ENCODE measurements at regions not wholly inside any gene's neighbourhood (a gene's known extent, or its start where the extent isn't known, plus 50 kb on each side); places are given as distances from the start of the nearest gene placed in this dataset.

- no peak for DNase-seq
Observed at GRCh38 chr12:111194703-111195051, 174.2 kb downstream of the PHETA1 start.

GRCh38 chr12:111193977-111194702, 174.8 kb downstream of the PHETA1 start:
- no peak for DNase-seq

GRCh38 chr12:111193496-111193895, 175.4 kb downstream of the PHETA1 start:
- DNase-seq, result no peak

GRCh38 chr12:111193067-111193466, 175.8 kb downstream of the PHETA1 start:
- no peak for DNase-seq

GRCh38 chr12:111192647-111193046, 176.2 kb downstream of the PHETA1 start:
- no peak for DNase-seq

GRCh38 chr12:111190741-111191526, 178.0 kb downstream of the PHETA1 start:
- DNase-seq, result no peak

- no peak for DNase-seq
Observed at GRCh38 chr12:111189792-111190191, 179.1 kb downstream of the PHETA1 start.

- DNase-seq, result no peak
Observed at GRCh38 chr12:111188436-111188835, 180.5 kb downstream of the PHETA1 start.

- DNase-seq, result no peak
Observed at GRCh38 chr12:111186347-111186746, 182.5 kb downstream of the PHETA1 start.

GRCh38 chr12:111185889-111186227, 183.0 kb downstream of the PHETA1 start:
- no peak for DNase-seq

- DNase-seq, result no peak
Observed at GRCh38 chr12:111185206-111185888, 183.5 kb downstream of the PHETA1 start.

- no peak for DNase-seq
Observed at GRCh38 chr12:111184161-111184560, 184.7 kb downstream of the PHETA1 start.

GRCh38 chr12:111183094-111183493, 185.8 kb downstream of the PHETA1 start:
- no peak for DNase-seq

- DNase-seq, result no peak
Observed at GRCh38 chr12:111182382-111182781, 186.5 kb downstream of the PHETA1 start.

GRCh38 chr12:111181143-111181726, 187.7 kb downstream of the PHETA1 start:
- DNase-seq, result peak; percentile 12

GRCh38 chr12:111180426-111181142, 188.3 kb downstream of the PHETA1 start:
- no peak for DNase-seq

- DNase-seq, result no peak
Observed at GRCh38 chr12:111178181-111179081, 190.5 kb downstream of the PHETA1 start.

- no peak for DNase-seq
Observed at GRCh38 chr12:111175396-111176094, 193.3 kb downstream of the PHETA1 start.

GRCh38 chr12:111174961-111175345, 193.9 kb downstream of the PHETA1 start:
- no peak for DNase-seq

- DNase-seq, result no peak
Observed at GRCh38 chr12:111174251-111174960, 194.5 kb downstream of the PHETA1 start.
